Left cardiac atrium (tissue), 4 donors: ENCODE measurements at regions not wholly inside any gene's neighbourhood (a gene's known extent, or its start where the extent isn't known, plus 50 kb on each side); places are given as distances from the start of the nearest gene placed in this dataset.

Experiments
- ATAC-seq, 2 donors: fragments of 200-7000 bp; cut with Tn5 transposase; one replicate each; pipeline ENCODE4 v1.9.1; 2020; ENCODE audit warnings: mild to moderate bottlenecking in 2 of 2, moderate library complexity in 2 of 2
- DNase-seq: peaks from one replicate; pipeline ENCODE4 v3.0.0-alpha.2; 2020
- intact Hi-C, 2 donors: fragments of 100-400 bp; cut with DNase I; formaldehyde crosslinking; loops; one replicate each; pipeline versions ENCODE4 v1.14.1 to v1.15.1; 2022 to 2023
- donor health status: DM: no; HTN: yes; CAD: no.
- donor health status: DM: no; HTN: yes; CAD: no; lungs with severe emphysema.
- donor health status: DM: yes; HTN: yes; CAD: no.
- donor health status: Dilated cardiomyopathy.

DNA sequence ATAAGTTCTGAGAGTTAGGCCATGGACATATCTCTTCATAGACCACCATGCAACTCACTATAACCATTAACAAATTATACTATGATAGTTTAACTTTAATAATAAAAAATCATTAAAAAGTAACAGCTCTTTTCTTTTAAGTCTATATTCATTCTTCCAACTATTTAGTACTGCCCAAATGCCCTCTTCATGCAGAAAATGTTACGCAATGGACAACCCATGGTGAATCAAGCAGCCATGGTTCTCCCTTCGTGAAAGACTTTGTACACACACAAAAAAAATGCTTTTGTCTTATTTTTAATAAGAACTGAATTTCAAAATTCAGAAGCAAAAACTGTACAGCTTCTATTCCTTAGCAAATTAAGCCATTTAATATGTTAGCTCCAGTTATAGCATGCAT lies 401.1 kb downstream of the EFNA5 start:
- no peak for ATAC-seq
- intact Hi-C loops = no loop called here
- no peak for DNase-seq

DNA sequence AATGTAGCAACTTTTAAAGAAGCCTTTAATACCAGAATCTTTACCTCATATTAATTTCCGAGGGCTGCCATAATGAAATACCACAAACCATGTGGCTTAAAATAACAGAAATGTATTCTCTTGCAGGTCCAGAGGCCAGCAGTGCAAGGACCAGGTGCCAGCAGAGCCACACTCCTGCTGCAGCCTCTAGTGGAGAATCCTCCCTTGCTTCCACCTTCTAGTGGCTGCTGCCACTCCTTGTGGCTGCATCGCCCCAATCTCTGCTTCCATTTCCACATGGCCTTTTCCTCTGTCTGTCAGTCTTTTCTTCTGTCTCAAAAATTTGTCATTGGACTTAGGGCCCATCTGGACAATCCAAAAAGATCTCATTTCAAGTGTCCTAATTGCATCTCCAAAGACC lies 401.5 kb downstream of the EFNA5 start:
- DNase-seq = no peak
- no peak for ATAC-seq
- intact Hi-C loops = no loop called here

DNA sequence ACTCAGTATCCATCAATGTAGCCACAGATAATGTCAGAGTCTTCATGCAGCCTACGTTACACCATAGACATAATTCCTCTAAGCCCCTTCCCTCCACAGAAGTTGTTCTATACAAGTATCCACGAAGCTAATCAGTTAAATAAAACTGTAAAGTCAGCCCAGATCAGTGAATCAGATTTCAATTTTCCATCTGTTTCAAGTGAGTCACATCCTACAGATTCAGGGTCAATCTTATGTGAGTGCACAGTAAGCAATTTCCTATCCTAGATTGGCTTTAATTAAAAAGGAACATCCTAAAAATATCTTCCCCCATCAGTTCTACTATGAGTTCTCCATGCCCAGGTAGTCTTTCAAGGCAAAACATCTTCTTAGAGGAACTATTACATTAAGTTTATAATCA lies 402.5 kb downstream of the EFNA5 start:
- intact Hi-C loops = no loop called here
- ATAC-seq (no peak), DNase-seq (no peak)

DNA sequence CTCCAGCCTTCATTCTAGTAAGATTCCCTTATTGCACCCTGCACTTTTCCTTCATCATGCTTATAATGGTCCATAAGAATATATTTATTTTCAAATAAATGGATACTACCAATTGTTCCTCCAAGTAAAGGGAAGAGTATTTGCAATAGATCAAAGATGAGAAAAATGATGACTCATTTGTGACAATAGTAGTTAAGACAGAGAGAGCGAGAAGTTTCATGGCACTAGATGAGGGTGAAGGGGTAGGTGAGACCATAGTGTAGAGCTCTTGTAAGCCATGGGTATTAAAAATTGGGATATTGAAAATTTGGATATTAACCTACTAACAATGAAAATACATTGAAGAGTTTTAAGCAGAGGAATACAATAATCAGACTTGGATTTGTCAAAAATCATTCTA lies 404.6 kb downstream of the EFNA5 start:
- DNase-seq = no peak
- ATAC-seq = no peak
- intact Hi-C loops = no loop called here

DNA sequence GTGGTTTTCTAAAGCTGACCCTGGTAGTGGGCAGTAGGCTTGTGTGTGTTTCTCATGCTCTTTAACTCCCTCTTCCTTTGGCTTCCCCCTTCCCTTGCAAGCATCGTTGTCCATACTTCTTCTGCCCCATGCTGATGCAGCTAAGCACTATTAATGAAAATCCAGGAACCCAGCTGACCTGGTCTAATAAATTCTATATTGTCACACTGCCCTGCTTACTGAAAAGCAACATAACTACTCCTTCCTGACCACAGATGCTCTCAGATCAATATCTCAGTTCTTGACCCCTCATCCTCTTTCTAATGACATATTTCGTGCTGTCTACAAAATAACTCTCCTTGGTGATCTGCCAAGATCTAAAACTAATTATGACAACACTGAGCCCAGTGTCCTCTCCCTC lies 405.5 kb downstream of the EFNA5 start:
- no peak for DNase-seq
- intact Hi-C loops = no loop called here
- ATAC-seq = no peak

DNA sequence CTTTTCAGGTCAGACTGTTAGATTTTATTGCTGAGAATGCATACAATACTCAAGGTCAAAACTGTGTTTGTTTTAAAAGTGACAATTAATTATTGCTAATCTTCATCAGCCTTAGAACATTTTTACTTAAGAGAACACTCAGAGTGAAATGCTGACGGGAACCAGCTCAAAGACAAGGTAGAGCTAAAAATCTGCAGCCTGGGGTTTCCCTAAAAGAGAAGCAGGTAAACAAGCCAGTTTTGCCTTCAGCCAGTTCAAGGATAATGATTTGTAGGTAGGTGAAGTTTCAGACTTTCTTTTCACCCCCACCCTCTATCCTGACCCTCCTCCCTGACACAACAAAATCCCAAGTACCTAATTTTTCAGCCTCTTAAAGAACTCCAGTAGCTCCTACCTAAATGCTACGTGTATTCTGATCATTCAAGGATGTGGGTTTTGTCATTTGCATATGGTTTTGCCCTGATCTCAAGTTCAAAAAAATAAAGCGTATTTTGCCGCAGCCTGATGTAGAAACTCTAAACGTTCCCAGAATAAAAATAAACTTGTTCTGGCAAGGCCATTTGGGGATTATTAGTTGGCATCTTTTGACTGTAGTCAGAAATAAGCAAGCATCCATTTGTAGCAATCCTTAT lies 407.2 kb downstream of the EFNA5 start:
- ATAC-seq (no peak), DNase-seq (no peak)
- intact Hi-C loops = no loop called here

DNA sequence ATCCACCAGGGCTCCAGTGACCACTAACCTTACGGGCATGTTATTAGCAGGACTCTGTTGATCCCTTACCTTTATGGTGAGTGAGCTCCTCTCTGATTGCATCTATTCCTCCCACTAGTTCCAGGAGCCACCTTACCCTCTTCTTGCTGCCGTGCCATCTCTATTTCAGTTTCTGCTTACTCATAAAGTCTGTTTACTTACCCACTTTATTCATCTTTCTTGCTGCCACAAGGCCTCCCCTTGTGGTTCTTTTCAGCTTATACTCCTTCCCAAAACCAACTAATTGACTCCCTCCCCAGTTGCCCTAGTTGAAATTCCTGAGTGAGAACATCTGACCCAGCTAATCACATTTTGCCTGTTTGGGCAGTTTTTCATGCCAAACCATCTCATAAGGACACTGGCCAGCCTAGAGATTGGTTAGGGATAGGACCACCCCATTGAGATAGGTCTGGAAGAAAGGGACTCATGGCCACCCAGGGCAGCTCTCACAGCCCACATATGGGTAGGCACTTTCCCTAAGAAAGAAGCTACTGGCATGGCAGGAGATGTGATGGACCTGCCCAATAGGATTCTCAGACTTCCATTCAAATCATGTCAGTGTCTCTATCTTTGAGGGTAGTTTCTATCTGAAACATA lies 412.7 kb downstream of the EFNA5 start:
- ATAC-seq (no peak), DNase-seq (no peak)
- intact Hi-C loops = no loop called here

DNA sequence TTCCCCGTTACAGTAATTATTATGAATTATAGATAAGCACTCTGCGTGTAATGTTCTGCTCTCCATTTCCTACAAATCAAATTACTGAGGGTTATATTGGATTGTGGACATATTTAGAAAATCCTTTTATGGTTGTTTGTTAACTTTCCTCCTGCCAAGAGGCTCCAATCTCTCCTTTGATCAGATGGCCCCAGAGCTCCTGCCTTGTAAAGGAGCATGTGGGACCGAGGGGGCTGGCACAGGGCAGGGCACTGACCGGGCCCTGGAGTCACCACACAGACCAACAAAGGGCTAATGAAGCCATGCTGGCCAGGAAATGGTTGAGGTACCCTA lies 415.9 kb downstream of the EFNA5 start:
- intact Hi-C loops = no loop called here
- DNase-seq (no peak), ATAC-seq (no peak)

DNA sequence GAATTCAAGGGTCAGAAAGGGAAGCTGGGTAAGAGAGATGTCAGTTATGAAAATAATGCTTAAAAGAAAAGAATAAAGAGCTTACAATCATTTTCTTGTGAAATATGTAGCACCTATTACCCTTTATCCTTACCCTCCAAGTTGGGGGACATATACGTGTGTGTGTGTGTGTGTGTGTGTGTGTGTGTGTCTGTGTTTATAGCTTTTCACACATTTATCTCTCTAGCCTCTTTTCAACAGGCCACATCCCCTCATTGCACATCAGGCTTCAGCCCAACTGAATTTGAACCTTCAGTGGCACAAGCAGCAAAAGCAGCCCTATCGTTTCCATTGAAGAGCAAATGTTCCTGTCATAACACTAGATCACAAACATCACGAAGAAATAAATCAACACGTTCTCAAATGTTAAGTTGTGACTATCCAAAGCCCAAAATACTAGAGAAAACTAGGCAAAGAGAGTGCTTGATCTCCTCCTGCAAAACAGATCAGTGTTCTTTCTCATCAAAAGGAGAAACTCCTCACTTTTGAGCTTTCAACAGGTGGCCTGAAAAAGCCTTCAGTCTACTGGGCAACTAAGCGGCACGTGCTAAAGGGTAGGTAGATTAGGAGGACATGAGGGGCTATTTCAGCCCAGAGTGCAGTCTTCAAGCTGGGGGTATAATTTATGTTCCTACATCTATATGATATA lies 416.4 kb downstream of the EFNA5 start:
- DNase-seq = no peak
- no peak for ATAC-seq
- intact Hi-C loops = no loop called here

DNA sequence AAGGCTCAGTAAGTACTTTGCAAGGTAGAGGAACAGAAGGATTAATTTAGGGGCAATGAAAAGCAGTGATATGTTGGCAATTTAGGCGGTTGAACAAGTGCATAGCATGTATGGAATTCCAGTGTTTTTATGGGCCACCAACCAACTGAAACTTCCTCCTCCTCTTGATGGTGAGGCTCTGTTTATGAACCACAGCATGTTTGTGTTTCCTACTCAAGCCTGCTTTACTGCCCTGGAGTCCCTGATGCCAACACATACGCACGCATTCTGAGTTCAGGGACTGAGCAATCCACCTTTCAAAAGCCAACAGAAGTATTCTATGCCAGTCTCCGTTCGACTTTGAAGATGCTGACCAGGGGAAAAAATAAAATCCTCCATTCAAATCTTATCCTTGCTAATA lies 417.5 kb downstream of the EFNA5 start:
- ATAC-seq (no peak), DNase-seq (no peak)
- intact Hi-C loops = no loop called here

DNA sequence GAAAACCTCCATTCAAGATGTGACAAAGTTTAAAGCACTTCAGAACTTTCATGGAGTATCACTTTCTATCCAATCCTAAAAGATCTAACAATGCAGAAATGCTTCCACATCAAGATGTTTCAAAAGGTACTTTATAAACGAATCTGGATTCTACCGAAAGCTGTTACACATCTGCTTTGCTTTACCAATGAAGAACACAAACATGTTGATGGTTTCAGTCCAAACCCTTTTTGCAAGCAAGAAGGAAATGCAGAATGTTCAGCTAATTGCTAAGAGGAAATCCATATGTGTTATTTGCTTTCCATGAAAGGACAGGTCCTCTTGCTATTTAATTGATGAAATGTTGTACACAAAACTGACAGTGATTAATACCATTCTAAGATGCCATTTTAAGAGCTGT lies 419.6 kb downstream of the EFNA5 start:
- intact Hi-C loops = no loop called here
- ATAC-seq (no peak), DNase-seq (no peak)

DNA sequence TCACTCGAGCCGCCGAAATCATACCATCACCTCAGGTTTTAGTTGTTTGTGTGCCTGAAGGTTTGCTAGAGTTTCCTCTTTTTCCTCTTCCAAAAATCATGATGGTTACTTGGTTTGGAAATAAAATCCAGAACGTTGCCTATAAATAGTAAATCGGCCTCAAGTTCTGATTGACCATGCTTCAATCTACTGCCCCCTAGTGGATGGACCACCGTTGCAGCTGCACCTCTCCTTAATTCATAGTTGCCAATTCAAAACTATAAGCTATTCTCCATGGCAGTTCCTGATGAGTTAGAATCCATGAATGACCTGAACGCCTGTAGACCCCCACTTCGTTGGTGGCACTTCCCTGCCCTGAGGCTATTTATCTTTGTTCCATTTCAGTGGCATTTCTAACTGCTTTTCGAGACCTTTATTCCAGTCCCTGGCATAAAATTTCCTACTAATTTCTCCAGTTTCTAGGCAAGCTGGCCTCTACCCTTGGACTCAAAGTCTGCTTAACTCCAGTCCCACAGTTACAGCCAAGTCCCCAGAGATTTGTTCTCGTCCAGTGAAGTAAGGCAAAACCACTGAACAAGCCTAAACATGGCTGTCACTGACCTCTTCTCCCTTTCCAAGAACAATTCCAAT lies 422.6 kb downstream of the EFNA5 start:
- ATAC-seq (peak in 1 of 2 donors; percentile 49), DNase-seq (peak; percentile 41)
- intact Hi-C loops = loop anchor here in 1 of 2 donors (10.0 kb wide), 2 partner anchors 143 to 427 kb away; partner anchors contain the start of gene EFNA5

DNA sequence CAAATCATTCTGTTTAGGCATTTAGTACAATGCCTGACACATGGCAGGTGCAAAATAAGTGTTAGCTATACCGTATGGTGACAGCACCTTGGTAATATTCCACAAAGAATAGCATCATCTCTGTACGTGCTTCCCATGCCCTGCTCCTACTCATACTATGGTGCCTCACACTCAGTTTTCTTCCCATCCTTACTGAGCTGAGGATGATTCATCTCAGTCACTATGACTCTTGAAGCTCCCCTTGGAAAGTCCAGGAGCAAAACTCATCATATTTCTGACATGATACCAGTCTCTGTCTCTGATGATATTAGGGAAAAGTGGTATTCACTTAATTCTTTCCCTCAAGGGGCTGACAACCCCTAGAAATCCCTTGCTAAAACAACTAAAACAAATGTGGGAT lies 423.3 kb downstream of the EFNA5 start:
- DNase-seq (no peak), ATAC-seq (no peak)
- intact Hi-C loops = loop anchor here in 1 of 2 donors (10.0 kb wide), 2 partner anchors 143 to 427 kb away; partner anchors contain the start of gene EFNA5

DNA sequence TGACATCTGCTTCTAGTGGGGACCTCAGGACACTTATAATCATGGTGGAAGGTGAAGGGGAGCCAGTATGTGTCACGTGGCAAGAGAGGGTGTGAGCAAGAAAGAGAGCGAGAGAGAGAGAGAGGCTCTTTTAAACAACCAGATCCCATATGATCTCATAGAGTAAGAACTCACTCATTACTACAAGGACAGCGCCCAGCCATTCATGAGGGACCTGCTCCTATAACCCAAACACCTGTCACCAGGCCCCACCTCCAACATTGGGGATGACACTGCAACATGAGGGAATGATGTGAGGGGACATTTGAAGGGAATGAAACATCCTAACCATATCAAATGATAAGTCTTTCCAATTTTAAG lies 427.5 kb downstream of the EFNA5 start:
- no peak for ATAC-seq
- intact Hi-C loops = loop anchor here in 1 of 2 donors (10.0 kb wide), 2 partner anchors 138 to 432 kb away; partner anchors contain the start of gene EFNA5
- no peak for DNase-seq

DNA sequence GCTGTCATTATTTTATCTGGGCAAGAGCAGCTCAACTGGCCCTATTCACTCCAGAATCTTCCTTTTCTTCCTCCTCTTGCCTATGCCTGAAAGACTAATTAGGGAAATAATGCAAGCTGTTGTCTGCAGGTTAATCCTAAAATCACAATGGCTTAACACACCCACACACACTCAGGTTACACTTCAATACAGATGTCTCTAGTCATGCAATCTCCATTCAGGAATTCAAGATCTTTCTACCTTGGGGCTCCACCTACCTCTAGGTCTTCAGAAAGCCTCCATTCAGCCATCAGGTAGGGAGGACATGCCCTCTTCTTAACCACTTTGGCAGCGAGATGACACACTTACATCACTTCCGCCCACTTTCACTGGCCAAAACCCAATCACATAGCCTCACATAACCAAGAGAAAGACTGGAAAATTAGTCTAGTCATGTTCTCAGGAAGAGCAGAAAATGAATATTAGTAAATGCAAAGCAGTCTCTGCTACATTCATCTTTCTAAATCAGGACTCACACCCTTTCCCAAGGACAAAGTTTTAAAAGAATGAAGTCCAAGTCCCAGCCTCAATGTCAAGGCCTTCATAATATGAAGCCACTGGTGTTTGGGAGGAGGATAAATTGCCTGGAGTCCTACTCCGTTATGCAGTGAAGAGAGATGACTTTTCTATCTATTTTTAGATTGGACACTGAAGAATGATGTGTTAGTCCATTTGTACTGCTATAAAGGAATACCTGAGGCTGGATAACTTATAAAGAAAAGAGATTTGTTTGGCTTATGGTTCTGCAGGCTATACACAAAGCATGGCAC lies 428.1 kb downstream of the EFNA5 start:
- DNase-seq (no peak), ATAC-seq (peak in 1 of 2 donors; percentile 43)
- intact Hi-C loops = loop anchor here in 1 of 2 donors (10.0 kb wide), 2 partner anchors 138 to 432 kb away; partner anchors contain the start of gene EFNA5

DNA sequence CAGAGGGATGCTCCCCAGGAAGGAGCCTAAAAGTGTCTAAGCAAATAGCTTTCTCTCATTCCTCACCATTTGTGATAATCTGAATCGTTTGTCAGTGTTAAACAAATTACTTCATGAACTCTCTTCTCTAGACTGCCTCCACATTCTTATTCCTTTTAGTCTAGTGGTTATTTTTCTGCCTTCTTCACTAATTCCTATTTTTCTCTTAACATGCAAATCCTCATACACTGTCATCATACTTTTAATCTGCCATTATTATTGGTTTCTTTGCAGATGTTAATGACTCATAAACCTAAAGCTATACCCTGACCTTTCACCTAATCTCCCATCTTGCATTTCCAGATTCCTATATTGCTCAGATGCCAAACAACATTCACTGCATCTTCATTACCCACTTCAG lies 428.9 kb downstream of the EFNA5 start:
- DNase-seq (no peak), ATAC-seq (no peak)
- intact Hi-C loops = loop anchor here in 1 of 2 donors (10.0 kb wide), 2 partner anchors 137 to 433 kb away; partner anchors contain the start of gene EFNA5

DNA sequence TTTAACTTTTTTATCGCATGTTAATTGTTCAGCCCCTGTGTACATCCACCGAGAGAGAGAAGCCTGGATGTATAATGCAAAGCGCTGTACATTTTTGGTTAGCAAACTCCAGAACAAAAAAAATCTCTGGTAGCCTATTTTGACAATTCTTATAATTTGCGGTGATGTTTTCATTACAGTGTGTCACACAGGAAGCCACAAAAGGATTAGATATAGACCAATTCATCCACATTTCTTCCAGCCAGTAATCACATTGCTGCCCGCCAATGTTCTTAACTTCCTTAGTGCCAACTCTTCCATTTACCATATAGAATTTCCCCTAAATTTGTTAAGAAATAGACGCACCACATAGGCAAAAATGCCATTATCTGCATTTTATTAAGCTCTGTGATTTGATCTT lies 435.6 kb downstream of the EFNA5 start:
- ATAC-seq = no peak
- intact Hi-C loops = no loop called here
- DNase-seq = no peak

DNA sequence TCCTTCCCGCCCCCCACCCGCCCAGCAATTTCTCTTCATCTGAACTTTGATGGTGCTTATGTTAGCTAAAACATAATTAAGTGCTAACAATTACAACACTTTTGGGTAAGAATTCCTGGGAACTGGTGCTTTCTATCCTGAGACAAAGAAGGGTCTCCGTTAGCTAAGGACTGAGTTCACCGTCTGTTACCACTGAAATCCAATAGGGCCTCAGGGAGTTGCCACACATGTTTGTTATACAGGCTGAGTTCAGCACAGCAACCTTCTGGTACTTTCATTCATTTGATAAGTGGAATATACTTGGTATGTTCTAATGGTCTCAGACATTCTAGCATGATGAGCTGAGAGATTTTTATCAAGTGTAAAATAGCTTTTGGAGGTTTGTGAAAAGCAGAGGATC lies 437.9 kb downstream of the EFNA5 start:
- intact Hi-C loops = no loop called here
- ATAC-seq = no peak

DNA sequence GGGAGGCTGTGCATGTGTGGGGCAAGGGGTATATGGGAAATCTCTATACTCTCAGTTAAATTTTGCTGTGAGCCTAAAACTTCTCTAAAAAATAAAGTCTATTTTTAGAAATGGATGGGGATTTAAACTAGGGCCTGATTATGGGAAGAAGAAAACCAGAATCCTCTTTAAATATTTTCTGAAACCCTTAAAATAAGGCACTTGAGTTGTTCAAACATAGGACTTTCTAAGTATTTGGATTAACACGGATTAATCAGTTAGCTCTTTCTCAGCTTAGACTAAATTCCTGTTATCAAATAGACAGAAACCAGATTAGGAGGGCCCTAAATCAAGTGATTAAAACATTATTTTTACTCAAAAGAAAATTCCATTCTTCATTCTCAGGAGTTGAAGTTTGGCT lies 438.4 kb downstream of the EFNA5 start:
- intact Hi-C loops = no loop called here
- no peak for ATAC-seq

More for the DNA sequence above, 437.9 kb downstream of the EFNA5 start:
- DNase-seq = no peak

More for the DNA sequence above, 438.4 kb downstream of the EFNA5 start:
- no peak for DNase-seq
